Liver (tissue), 8 donors: ENCODE measurements at regions not wholly inside any gene's neighbourhood (a gene's known extent, or its start where the extent isn't known, plus 50 kb on each side); places are given as distances from the start of the nearest gene placed in this dataset.

Experiments
- DNase-seq: peaks from one replicate; pipeline ENCODE4 v3.0.0-alpha.2; 2017; ENCODE audit warnings: low spot score
- H3K27ac ChIP-seq, 2 donors: one replicate each; pipeline ENCODE4 v1.7.0; 2013; ENCODE audit warnings: inconsistent platforms in 2 of 2, low read length in 2 of 2, control low read depth in 1 of 2, low read depth in 1 of 2, mild to moderate bottlenecking in 1 of 2
- H3K27me3 ChIP-seq, 4 donors: one replicate each; pipeline versions ENCODE4 v1.6.1 to v1.7.0; 2013; ENCODE audit warnings: low read length in 3 of 4, inconsistent platforms in 1 of 4, mild to moderate bottlenecking in 1 of 4, moderate library complexity in 1 of 4; ENCODE audit not compliant: control insufficient read depth in 4 of 4, insufficient read depth in 4 of 4
- H3K36me3 ChIP-seq, 4 donors: one replicate each; pipeline versions ENCODE4 v1.6.1 to v1.7.0; 2013; ENCODE audit warnings: low read length in 3 of 4, mild to moderate bottlenecking in 3 of 4, low read depth in 1 of 4, moderate library complexity in 1 of 4; ENCODE audit not compliant: control insufficient read depth in 4 of 4, insufficient read depth in 3 of 4
- H3K4me1 ChIP-seq, 4 donors: one replicate each; pipeline versions ENCODE4 v1.6.1 to v1.7.0; 2013; ENCODE audit warnings: low read length in 3 of 4, mild to moderate bottlenecking in 3 of 4, moderate library complexity in 1 of 4; ENCODE audit not compliant: control insufficient read depth in 4 of 4, insufficient read depth in 4 of 4
- H3K4me3 ChIP-seq, 3 donors: one replicate each; pipeline versions ENCODE4 v1.6.1 to v1.7.0; 2013; ENCODE audit warnings: low read length in 3 of 3, control low read depth in 1 of 3, low read depth in 1 of 3, mild to moderate bottlenecking in 1 of 3
- H3K9ac ChIP-seq, 2 donors: one replicate each; pipeline ENCODE4 v1.7.0; 2013; ENCODE audit warnings: low read length in 2 of 2, mild to moderate bottlenecking in 2 of 2, moderate library complexity in 2 of 2, control low read depth in 1 of 2, low read depth in 1 of 2
- H3K9me3 ChIP-seq, 4 donors: one replicate each; pipeline versions ENCODE4 v1.6.1 to v1.7.0; 2013; ENCODE audit warnings: low read length in 3 of 4; ENCODE audit not compliant: control insufficient read depth in 4 of 4
- EGR1 ChIP-seq, 2 donors: IDR thresholded peaks; 2 replicates each; pipeline ENCODE4 v1.6.1; 2016 to 2018; ENCODE audit warnings: antibody characterized with exemption in 2 of 2, low read depth in 2 of 2
- FOXA1 ChIP-seq: IDR thresholded peaks from 2 replicates; pipeline ENCODE4 v1.6.1; 2016; ENCODE audit warnings: antibody characterized with exemption
- FOXA2 ChIP-seq: IDR thresholded peaks from 2 replicates; pipeline ENCODE4 v1.6.1; 2016; ENCODE audit warnings: antibody characterized with exemption
- GABPA ChIP-seq, 2 donors: IDR thresholded peaks in 1 of 2; conservative IDR thresholded peaks in 1 of 2; 2 replicates each; pipeline ENCODE4 v1.6.1; 2016; ENCODE audit warnings: antibody characterized with exemption in 2 of 2, mild to moderate bottlenecking in 1 of 2, moderate library complexity in 1 of 2
- HNF4A ChIP-seq, 2 donors: conservative IDR thresholded peaks; 2 replicates each; pipeline ENCODE4 v1.6.1; 2016; ENCODE audit warnings: antibody characterized with exemption in 2 of 2, mild to moderate bottlenecking in 2 of 2
- HNF4G ChIP-seq: IDR thresholded peaks from 2 replicates; pipeline ENCODE4 v1.6.1; 2016; ENCODE audit warnings: antibody characterized with exemption
- JUND ChIP-seq, 2 donors: IDR thresholded peaks; 2 replicates each; pipeline ENCODE4 v1.6.1; 2016; ENCODE audit warnings: antibody characterized with exemption in 2 of 2
- NR2F2 ChIP-seq: IDR thresholded peaks from 2 replicates; pipeline ENCODE4 v1.6.1; 2016; ENCODE audit warnings: antibody characterized with exemption
- RAD21 ChIP-seq, 2 donors: IDR thresholded peaks; 2 replicates each; pipeline ENCODE4 v1.6.1; 2016; ENCODE audit warnings: antibody characterized with exemption in 2 of 2, mild to moderate bottlenecking in 2 of 2
- SP1 ChIP-seq: IDR thresholded peaks from 2 replicates; pipeline ENCODE4 v1.6.1; 2018; ENCODE audit warnings: antibody characterized with exemption, mild to moderate bottlenecking
- TAF1 ChIP-seq: conservative IDR thresholded peaks from 2 replicates; pipeline ENCODE4 v1.6.1; 2016; ENCODE audit warnings: antibody characterized with exemption, mild to moderate bottlenecking
- YY1 ChIP-seq: IDR thresholded peaks from 2 replicates; pipeline ENCODE4 v1.6.1; 2016; ENCODE audit warnings: antibody characterized with exemption, mild to moderate bottlenecking
- WGBS: extraction: QIAGEN DNeasy Blood & Tissue Kit; methylation state at CpG from one replicate; pipeline ENCODE4 v1.1.7; 2013; 5-methylcytosine and 5-hydroxymethylcytosine counted together
- TF ChIP-seq, protein P1 (sequence below): IDR thresholded peaks from 2 replicates; pipeline ENCODE4 v1.6.1; 2016; ENCODE audit warnings: antibody characterized with exemption
- TF ChIP-seq, protein P2 (sequence below): IDR thresholded peaks from 2 replicates; pipeline ENCODE4 v1.6.1; 2016; ENCODE audit warnings: antibody characterized with exemption, mild to moderate bottlenecking
- TF ChIP-seq, protein P3 (sequence below): IDR thresholded peaks from 2 replicates; pipeline ENCODE4 v1.6.1; 2016; ENCODE audit warnings: antibody characterized with exemption
- TF ChIP-seq, protein P4 (sequence below): IDR thresholded peaks from 2 replicates; pipeline ENCODE4 v1.6.1; 2016; ENCODE audit warnings: antibody characterized with exemption
- TF ChIP-seq, protein P5 (sequence below): fragments of 150-350 bp; IDR thresholded peaks from 2 replicates; pipeline ENCODE4 v1.5.1; 2017; ENCODE audit warnings: improper control_type of control experiment, low read depth, low read length; ENCODE audit not compliant: missing input control
- donor health status: healthy.
- donor health status: healthy.
- donor health status: healthy.
- donor health status: healthy.
- donor health status: healthy.

DNA sequence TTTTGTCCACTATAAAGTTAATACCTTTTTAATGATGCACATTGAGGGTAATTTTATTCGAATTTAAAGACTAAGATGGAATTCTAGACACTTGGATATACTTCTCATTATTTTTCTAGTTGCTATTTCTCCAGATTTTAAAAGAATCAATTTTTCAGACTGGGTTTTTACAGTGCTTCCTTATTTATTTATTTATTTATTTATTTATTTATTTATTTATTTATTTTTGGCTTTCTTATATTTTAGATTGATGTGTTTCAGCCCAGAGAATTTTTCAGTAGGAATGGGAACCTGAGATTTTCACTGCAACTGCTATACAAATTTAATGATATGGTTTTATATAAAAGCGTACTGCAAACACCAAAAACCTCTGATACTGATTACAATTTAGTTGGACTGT, 448.7 kb downstream of the ZPLD1 start:
- H3K36me3 ChIP-seq: no peaks in the 10 kb centered on the region
- no peaks in the 10 kb centered on the region for H3K27me3 ChIP-seq
- no peak overlapping the region for H3K4me3 ChIP-seq
- H3K9ac ChIP-seq: no peak overlapping the region
- TF ChIP-seq SP1 (no peak), HNF4A (conservative IDR thresholded peaks at IDR 0.05) (no peak), FOXA2 (no peak), HNF4G (no peak), GABPA (IDR thresholded peaks at IDR 0.05 in 1 of 2, conservative IDR thresholded peaks at IDR 0.05 in 1 of 2) (no peak), NR2F2 (no peak), YY1 (no peak), FOXA1 (no peak)
- TF ChIP-seq, protein P1, sequence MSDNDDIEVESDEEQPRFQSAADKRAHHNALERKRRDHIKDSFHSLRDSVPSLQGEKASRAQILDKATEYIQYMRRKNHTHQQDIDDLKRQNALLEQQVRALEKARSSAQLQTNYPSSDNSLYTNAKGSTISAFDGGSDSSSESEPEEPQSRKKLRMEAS: no peak
- TF ChIP-seq, protein P2, sequence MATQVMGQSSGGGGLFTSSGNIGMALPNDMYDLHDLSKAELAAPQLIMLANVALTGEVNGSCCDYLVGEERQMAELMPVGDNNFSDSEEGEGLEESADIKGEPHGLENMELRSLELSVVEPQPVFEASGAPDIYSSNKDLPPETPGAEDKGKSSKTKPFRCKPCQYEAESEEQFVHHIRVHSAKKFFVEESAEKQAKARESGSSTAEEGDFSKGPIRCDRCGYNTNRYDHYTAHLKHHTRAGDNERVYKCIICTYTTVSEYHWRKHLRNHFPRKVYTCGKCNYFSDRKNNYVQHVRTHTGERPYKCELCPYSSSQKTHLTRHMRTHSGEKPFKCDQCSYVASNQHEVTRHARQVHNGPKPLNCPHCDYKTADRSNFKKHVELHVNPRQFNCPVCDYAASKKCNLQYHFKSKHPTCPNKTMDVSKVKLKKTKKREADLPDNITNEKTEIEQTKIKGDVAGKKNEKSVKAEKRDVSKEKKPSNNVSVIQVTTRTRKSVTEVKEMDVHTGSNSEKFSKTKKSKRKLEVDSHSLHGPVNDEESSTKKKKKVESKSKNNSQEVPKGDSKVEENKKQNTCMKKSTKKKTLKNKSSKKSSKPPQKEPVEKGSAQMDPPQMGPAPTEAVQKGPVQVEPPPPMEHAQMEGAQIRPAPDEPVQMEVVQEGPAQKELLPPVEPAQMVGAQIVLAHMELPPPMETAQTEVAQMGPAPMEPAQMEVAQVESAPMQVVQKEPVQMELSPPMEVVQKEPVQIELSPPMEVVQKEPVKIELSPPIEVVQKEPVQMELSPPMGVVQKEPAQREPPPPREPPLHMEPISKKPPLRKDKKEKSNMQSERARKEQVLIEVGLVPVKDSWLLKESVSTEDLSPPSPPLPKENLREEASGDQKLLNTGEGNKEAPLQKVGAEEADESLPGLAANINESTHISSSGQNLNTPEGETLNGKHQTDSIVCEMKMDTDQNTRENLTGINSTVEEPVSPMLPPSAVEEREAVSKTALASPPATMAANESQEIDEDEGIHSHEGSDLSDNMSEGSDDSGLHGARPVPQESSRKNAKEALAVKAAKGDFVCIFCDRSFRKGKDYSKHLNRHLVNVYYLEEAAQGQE: no peak
- TF ChIP-seq, protein P3, sequence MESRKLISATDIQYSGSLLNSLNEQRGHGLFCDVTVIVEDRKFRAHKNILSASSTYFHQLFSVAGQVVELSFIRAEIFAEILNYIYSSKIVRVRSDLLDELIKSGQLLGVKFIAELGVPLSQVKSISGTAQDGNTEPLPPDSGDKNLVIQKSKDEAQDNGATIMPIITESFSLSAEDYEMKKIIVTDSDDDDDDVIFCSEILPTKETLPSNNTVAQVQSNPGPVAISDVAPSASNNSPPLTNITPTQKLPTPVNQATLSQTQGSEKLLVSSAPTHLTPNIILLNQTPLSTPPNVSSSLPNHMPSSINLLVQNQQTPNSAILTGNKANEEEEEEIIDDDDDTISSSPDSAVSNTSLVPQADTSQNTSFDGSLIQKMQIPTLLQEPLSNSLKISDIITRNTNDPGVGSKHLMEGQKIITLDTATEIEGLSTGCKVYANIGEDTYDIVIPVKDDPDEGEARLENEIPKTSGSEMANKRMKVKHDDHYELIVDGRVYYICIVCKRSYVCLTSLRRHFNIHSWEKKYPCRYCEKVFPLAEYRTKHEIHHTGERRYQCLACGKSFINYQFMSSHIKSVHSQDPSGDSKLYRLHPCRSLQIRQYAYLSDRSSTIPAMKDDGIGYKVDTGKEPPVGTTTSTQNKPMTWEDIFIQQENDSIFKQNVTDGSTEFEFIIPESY: no peak
- TF ChIP-seq, protein P4, sequence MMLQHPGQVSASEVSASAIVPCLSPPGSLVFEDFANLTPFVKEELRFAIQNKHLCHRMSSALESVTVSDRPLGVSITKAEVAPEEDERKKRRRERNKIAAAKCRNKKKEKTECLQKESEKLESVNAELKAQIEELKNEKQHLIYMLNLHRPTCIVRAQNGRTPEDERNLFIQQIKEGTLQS: no peak
- no peak overlapping the region for H3K27ac ChIP-seq
- DNase-seq: no peak
- H3K4me1 ChIP-seq: peaks cover 0 to 1% (median 0%) of the 10 kb centered on the region in 4 donors
- WGBS: 85% methylated on average over 2 of the region's 2 CpGs
- H3K9me3 ChIP-seq: no peaks in the 10 kb centered on the region

DNA sequence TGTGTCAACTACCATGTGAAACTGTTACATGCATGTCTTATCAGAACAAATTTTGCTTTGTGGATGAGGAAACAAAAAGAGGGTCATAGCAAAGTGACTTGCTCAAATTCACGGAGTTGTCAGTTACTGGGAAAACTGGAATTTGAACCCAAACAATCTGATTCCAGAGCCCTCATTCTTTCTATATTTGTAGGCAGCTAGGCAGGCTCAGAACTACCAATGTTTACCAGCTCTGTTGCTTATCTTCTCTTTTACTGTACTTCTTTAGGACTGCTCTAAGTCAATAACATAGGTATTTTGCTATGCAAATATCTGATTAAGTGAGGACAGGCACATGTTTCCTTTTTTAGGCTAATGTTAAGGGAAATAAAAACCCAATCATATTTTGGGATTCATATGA, 450.5 kb downstream of the ZPLD1 start:
- no peak overlapping the region for H3K9ac ChIP-seq
- H3K4me3 ChIP-seq: no peak overlapping the region
- H3K27me3 ChIP-seq: no peaks in the 10 kb centered on the region
- no peak for DNase-seq
- WGBS: 31% methylated on average over 1 of the region's 1 CpG
- no peaks in the 10 kb centered on the region for H3K9me3 ChIP-seq
- H3K27ac ChIP-seq: no peak overlapping the region
- peaks cover 0 to 1% (median 0%) of the 10 kb centered on the region in 4 donors for H3K4me1 ChIP-seq
- no peaks in the 10 kb centered on the region for H3K36me3 ChIP-seq
- no peak for TF ChIP-seq HNF4G
- no peak for TF ChIP-seq TAF1
- no peak for TF ChIP-seq GABPA (IDR thresholded peaks at IDR 0.05 in 1 of 2, conservative IDR thresholded peaks at IDR 0.05 in 1 of 2)
- TF ChIP-seq, protein P4: no peak
- no peak for TF ChIP-seq EGR1 (IDR thresholded peaks at IDR 0.05; ENCODE audit: low read depth in 2 of 2)
- TF ChIP-seq YY1: no peak
- TF ChIP-seq JUND (IDR thresholded peaks at IDR 0.05): no peak
- no peak for TF ChIP-seq HNF4A (conservative IDR thresholded peaks at IDR 0.05)
- TF ChIP-seq, protein P1: no peak
- TF ChIP-seq RAD21 (IDR thresholded peaks at IDR 0.05): no peak
- no peak for TF ChIP-seq FOXA2
- TF ChIP-seq NR2F2: no peak
- TF ChIP-seq, protein P5, sequence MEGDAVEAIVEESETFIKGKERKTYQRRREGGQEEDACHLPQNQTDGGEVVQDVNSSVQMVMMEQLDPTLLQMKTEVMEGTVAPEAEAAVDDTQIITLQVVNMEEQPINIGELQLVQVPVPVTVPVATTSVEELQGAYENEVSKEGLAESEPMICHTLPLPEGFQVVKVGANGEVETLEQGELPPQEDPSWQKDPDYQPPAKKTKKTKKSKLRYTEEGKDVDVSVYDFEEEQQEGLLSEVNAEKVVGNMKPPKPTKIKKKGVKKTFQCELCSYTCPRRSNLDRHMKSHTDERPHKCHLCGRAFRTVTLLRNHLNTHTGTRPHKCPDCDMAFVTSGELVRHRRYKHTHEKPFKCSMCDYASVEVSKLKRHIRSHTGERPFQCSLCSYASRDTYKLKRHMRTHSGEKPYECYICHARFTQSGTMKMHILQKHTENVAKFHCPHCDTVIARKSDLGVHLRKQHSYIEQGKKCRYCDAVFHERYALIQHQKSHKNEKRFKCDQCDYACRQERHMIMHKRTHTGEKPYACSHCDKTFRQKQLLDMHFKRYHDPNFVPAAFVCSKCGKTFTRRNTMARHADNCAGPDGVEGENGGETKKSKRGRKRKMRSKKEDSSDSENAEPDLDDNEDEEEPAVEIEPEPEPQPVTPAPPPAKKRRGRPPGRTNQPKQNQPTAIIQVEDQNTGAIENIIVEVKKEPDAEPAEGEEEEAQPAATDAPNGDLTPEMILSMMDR: no peak
- TF ChIP-seq, protein P2: no peak
- TF ChIP-seq, protein P3: no peak
